IgD-negative memory B cell (primary cell): ENCODE measurements at regions not wholly inside any gene's neighbourhood (a gene's known extent, or its start where the extent isn't known, plus 50 kb on each side); places are given as distances from the start of the nearest gene placed in this dataset.

Experiments
- H3K27ac Mint-ChIP-seq, 3 donors: one replicate each; pipeline ENCODE4 v1.8.0; 2020 to 2022; ENCODE audit warnings: mild to moderate bottlenecking in 3 of 3, mixed read lengths in 3 of 3, moderate library complexity in 1 of 3
- H3K27me3 Mint-ChIP-seq: one replicate; pipeline ENCODE4 v1.8.0; 2021; ENCODE audit warnings: mixed read lengths
- H3K36me3 Mint-ChIP-seq: one replicate; pipeline ENCODE4 v1.8.0; 2020; ENCODE audit warnings: mild to moderate bottlenecking, mixed read lengths
- H3K4me1 Mint-ChIP-seq, 3 donors: one replicate each; pipeline ENCODE4 v1.8.0; 2020 to 2022; ENCODE audit warnings: mixed read lengths in 3 of 3, mild to moderate bottlenecking in 1 of 3
- H3K4me3 Mint-ChIP-seq, 4 donors: one replicate each; pipeline ENCODE4 v1.8.0; 2020 to 2022; ENCODE audit warnings: mild to moderate bottlenecking in 4 of 4, mixed read lengths in 4 of 4, moderate library complexity in 3 of 4
- H3K9me3 Mint-ChIP-seq, 3 donors: one replicate each; pipeline ENCODE4 v1.8.0; 2020 to 2021; ENCODE audit warnings: mixed read lengths in 3 of 3, mild to moderate bottlenecking in 1 of 3

DNA sequence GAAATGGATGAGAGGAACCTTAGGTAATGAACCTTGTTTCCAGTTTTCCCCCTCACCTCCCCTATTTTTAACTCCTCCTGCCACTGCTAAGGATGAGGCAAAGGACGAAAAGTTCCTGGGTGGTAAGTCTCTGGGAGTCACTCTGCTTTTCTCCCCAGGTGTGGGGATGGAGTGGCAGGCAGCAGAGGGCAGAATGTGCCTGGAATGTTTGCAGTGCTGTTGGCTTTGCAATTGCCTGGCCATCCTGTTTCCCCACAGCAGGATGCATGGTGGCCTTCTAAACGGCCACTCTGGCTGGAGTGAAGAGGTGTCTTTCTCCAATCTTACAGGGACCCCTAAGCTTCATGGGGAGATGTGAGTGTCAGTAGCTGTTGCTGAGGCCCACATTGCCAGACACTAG lies 432.5 kb upstream of the ZFHX3 start:
- Mint-ChIP-seq H3K4me3 (no peak overlapping the region), H3K36me3 (no peaks in the 10 kb centered on the region), H3K27ac (no peak overlapping the region), H3K4me1 (peaks cover 0 to 4% (median 0%) of the 10 kb centered on the region in 3 donors), H3K9me3 (peaks cover 0 to 12% (median 3%) of the 10 kb centered on the region in 3 donors), H3K27me3 (no peaks in the 10 kb centered on the region)

DNA sequence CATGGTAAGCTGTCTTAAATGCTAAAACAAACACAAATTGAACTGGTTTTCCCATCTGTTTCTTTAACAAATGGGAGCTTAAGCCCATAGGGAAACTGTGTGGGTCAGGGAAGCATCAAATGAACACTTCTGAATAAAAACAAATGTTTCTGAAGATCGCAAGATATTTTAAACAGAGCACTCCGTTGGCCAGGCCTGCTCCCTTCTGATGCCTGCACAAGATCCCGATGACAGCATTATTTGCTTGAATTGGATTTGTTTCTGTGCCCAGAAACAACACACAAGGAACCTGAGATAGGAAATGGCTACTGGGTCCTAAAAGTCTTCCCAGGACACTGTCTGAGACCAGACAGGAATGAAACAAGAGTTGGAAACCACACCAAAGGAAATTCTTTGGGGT lies 425.8 kb upstream of the ZFHX3 start:
- Mint-ChIP-seq H3K36me3 (no peaks in the 10 kb centered on the region), H3K4me1 (no peaks in the 10 kb centered on the region), H3K9me3 (no peaks in the 10 kb centered on the region), H3K4me3 (no peak overlapping the region), H3K27me3 (no peaks in the 10 kb centered on the region), H3K27ac (no peak overlapping the region)

DNA sequence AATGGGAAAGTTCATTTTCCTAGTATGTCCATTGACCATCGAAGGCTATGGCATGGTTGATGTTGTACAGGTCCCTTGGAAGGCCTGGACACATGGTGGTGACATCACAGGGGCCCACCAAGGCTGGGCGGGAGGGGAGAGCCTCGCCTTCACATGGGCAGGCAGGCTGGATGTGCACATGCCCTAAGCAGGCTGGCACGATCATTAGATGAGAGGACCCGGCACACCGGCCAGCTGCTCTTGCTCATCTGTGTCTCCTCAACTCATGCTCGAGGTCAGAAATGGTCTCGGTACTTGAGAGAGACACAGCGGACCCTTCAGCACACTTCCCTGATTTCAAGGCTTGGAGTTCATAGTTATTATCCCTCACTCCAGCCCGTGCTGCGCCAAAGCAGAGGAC lies 416.9 kb upstream of the ZFHX3 start:
- peaks cover 1% of the 10 kb centered on the region for H3K27me3 Mint-ChIP-seq
- H3K36me3 Mint-ChIP-seq: no peaks in the 10 kb centered on the region
- no peak overlapping the region for H3K27ac Mint-ChIP-seq
- peaks cover 2 to 19% (median 11%) of the 10 kb centered on the region in 3 donors for H3K9me3 Mint-ChIP-seq
- H3K4me1 Mint-ChIP-seq: no peaks in the 10 kb centered on the region
- no peak overlapping the region for H3K4me3 Mint-ChIP-seq

DNA sequence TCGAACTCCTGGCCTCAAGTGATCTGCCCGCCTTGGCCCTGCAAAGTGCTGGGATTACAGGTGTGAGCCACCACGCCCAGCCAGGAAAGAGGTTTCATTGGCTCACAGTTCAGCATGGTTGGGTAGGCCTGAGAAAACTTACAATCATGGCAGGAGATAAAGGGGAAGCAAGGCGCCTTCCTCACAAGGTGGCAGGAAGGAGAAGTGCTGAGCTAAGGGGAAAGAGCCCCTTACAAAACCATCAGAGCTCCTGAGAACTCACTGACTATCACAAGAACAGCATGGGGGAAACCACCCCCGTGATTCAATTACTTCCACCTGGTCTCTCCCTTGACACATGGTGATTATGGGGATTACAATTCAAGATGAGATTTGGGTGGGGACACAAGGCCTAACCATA lies 411.7 kb upstream of the ZFHX3 start:
- Mint-ChIP-seq H3K27ac (no peak overlapping the region), H3K4me1 (no peaks in the 10 kb centered on the region), H3K36me3 (no peaks in the 10 kb centered on the region), H3K9me3 (peaks cover 0 to 18% (median 9%) of the 10 kb centered on the region in 3 donors), H3K27me3 (no peaks in the 10 kb centered on the region), H3K4me3 (no peak overlapping the region)

DNA sequence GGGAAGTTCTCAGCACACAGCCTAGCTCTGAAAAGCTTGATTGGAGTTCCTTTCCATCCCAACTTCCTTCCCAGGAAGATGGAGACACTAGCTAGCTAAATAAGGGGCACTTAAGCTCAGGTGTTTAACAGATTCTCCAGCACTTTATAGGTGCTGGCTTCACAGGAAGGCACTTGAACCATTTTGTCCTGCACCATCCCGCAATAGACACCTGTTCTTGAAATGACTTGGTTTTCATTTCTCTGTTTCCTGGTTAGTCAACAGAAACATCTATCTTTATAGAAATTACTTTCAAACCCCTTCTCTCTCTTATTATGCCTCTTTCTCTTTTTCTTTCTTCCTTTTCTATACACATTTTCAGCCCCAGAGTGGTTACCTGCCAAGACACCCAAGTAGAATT lies 409.9 kb upstream of the ZFHX3 start:
- Mint-ChIP-seq H3K4me1 (no peaks in the 10 kb centered on the region), H3K4me3 (no peak overlapping the region), H3K36me3 (no peaks in the 10 kb centered on the region), H3K9me3 (peaks cover 0 to 18% (median 9%) of the 10 kb centered on the region in 3 donors), H3K27me3 (no peaks in the 10 kb centered on the region), H3K27ac (no peak overlapping the region)

DNA sequence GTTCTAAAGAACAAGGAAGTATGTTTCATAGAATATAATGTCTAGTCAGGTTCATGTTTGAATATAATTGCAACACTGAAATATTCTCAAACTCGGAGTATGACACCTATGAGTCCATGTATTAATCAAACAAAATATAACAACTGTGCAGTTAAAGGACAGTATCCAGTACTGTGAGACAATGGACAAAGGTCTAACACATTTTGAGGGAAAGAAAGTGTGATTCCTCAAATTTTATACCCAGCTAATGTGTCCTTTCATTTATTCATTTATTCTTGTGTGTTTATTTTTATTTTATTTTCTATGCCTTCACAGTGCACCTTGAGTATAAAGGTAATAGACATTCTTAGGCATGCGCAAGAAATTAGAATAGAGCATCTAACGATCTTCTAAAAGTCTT lies 401.0 kb upstream of the ZFHX3 start:
- H3K4me1 Mint-ChIP-seq: no peaks in the 10 kb centered on the region
- H3K4me3 Mint-ChIP-seq: no peak overlapping the region
- peaks cover 3 to 21% (median 9%) of the 10 kb centered on the region in 3 donors for H3K9me3 Mint-ChIP-seq
- peaks cover 3% of the 10 kb centered on the region for H3K36me3 Mint-ChIP-seq
- H3K27ac Mint-ChIP-seq: no peak overlapping the region
- H3K27me3 Mint-ChIP-seq: no peaks in the 10 kb centered on the region

DNA sequence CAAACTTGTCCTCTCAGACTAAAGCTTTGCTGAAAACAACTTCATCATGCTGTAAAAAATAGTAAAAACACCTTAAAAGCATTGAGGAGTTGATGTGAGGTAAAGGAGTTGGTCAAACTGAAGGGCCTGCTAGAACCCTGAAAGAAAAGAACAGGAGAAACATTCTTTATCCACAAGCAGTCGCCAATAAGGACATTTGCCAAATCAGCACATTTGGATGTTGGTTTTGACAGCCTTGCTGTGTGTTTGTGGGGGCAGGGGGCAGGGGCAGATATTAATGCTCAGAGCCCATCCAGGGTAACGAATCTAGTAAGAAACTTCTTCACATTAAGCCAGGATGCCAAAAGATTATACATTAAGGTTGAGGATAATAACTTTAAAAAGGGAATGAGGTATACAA lies 399.9 kb upstream of the ZFHX3 start:
- Mint-ChIP-seq H3K9me3 (peaks cover 6 to 21% (median 9%) of the 10 kb centered on the region in 3 donors), H3K4me3 (no peak overlapping the region), H3K4me1 (no peaks in the 10 kb centered on the region), H3K27ac (no peak overlapping the region), H3K27me3 (no peaks in the 10 kb centered on the region), H3K36me3 (peaks cover 3% of the 10 kb centered on the region)

DNA sequence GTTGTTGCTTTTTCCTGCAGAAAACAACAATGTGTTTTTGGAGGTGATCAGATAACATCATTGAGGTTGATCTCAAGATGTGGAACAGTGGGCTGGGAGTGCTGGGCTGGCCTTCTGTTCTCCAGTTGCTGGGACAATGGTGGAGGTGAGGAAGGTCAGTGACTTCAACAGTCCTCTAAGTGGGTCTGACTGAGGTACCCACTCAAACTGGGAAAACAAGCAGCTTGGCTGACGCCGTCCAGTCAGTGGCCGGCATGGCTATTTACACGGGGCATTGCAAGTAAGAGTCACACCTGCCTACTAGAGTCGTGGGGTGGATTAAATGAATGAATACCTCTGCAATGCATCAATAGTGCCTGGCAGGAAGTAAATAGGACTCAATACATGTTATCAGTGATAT lies 386.7 kb upstream of the ZFHX3 start:
- H3K27ac Mint-ChIP-seq: no peak overlapping the region
- no peaks in the 10 kb centered on the region for H3K4me1 Mint-ChIP-seq
- H3K36me3 Mint-ChIP-seq: no peaks in the 10 kb centered on the region
- peaks cover 0 to 3% (median 2%) of the 10 kb centered on the region in 3 donors for H3K9me3 Mint-ChIP-seq
- H3K4me3 Mint-ChIP-seq: no peak overlapping the region
- no peaks in the 10 kb centered on the region for H3K27me3 Mint-ChIP-seq

DNA sequence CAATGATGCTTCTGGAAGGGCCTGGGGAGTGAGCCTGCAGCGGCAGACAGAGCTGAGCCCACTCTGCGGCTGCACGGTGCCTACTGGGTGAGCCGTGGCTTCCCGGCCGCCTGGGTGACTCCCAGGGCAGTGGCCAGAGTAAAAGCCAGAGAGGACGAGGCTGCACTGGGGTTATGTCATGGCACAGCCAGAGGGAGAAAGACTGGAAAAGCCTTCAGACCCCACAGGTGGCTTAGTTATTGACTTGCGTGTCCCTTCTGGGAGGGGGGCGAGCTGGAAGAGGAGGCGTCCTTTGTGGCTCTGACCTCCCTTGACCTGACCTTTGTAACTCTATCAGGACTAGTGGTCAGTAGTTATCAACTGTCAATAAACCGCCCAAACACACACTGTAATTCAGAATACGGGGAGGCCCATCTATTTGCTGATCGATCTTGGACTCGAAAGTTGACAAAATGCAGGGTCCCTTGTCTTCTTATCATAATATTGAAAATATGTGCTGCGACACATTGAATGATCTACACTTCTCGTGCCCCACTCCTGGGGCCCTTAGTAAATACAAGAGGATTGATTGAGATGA lies 385.9 kb upstream of the ZFHX3 start:
- no peaks in the 10 kb centered on the region for H3K4me1 Mint-ChIP-seq
- no peaks in the 10 kb centered on the region for H3K27me3 Mint-ChIP-seq
- H3K4me3 Mint-ChIP-seq: no peak overlapping the region
- peaks cover 0 to 3% (median 2%) of the 10 kb centered on the region in 3 donors for H3K9me3 Mint-ChIP-seq
- no peaks in the 10 kb centered on the region for H3K36me3 Mint-ChIP-seq
- no peak overlapping the region for H3K27ac Mint-ChIP-seq

DNA sequence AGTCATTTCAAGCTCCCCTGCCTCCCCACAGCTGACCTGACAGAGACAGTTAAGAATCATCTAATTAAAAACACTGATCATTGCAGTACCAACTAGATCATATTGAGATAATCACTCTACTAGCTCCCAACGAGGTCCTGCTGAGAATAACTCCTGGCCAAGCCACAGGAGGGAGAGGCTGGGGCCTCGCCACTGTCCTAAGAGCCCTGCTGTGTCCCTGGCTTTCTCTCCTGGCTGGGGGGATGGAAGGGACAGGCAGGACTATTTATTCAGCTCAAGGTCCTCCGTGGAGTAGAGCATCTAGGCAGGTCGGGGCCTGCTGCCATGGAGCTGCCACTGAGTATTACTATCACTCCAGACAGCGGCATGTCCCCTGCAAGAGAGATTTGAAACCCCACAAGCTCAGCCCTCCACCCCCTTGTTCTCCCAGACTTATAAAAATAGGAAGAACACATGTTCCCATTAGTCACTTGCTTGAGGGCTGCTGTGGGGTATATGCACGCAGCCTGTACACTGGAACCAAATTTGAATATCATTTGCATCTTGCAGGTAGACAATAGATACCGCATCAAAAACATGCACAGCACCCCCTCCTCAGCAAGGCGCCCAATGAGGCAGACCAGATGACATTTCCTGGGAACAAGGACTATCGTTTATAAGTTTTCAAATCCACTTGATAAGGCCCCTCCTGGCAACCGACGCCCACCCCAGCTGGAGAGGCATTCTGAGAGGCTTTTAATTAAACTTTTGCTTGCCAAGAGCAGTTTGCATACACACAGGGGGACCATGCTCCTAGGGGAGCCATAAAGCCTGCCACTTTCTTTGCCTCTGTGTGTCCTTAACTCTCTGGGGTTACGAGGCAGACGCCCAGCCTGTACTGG lies 385.2 kb upstream of the ZFHX3 start:
- Mint-ChIP-seq H3K36me3 (no peaks in the 10 kb centered on the region), H3K4me3 (no peak overlapping the region), H3K27ac (no peak overlapping the region), H3K4me1 (no peaks in the 10 kb centered on the region), H3K27me3 (no peaks in the 10 kb centered on the region), H3K9me3 (peaks cover 0 to 2% (median 1%) of the 10 kb centered on the region in 3 donors)

DNA sequence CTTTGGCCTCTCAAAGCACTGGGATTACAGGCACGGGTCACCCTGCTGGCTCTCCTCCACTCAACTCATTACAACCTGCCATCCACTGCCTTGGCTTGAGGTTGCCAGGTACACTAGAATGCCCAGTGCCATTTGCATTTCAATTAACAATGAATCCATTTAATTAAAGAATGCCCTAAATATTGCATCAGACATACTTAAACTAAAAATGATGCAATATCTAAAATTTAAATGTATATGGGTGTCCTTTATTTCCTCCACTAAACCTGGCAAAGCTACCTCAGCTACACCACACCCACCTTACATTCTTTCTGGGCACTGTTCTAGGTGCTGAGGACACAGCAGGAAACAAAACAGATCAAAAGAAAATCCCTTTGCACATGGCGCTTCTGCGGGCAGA lies 382.2 kb upstream of the ZFHX3 start:
- no peaks in the 10 kb centered on the region for H3K4me1 Mint-ChIP-seq
- H3K9me3 Mint-ChIP-seq: peaks cover 0 to 2% (median 0%) of the 10 kb centered on the region in 3 donors
- no peak overlapping the region for H3K27ac Mint-ChIP-seq
- H3K27me3 Mint-ChIP-seq: no peaks in the 10 kb centered on the region
- H3K4me3 Mint-ChIP-seq: no peak overlapping the region
- H3K36me3 Mint-ChIP-seq: no peaks in the 10 kb centered on the region

DNA sequence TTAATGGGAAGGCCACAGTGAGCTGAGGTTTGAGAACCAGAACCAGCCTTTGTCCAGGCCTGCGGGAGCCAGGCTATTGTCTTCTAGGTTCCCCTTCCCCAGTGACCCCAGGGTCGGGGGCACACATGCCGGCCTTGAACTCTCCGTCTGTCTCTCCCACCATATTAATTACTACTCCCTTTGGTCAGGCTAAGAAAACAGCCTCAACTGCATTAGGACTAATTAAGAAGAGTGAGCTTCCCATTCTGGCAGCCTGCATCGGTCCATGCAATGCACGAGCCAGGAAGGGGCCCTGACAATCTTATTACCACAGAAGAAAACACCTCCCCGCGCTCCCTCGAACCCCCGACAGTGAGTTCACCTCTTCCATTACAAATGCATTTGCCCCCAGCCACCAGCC lies 380.2 kb upstream of the ZFHX3 start:
- no peak overlapping the region for H3K4me3 Mint-ChIP-seq
- H3K27ac Mint-ChIP-seq: no peak overlapping the region
- no peaks in the 10 kb centered on the region for H3K9me3 Mint-ChIP-seq
- no peaks in the 10 kb centered on the region for H3K4me1 Mint-ChIP-seq
- no peaks in the 10 kb centered on the region for H3K36me3 Mint-ChIP-seq
- H3K27me3 Mint-ChIP-seq: no peaks in the 10 kb centered on the region

DNA sequence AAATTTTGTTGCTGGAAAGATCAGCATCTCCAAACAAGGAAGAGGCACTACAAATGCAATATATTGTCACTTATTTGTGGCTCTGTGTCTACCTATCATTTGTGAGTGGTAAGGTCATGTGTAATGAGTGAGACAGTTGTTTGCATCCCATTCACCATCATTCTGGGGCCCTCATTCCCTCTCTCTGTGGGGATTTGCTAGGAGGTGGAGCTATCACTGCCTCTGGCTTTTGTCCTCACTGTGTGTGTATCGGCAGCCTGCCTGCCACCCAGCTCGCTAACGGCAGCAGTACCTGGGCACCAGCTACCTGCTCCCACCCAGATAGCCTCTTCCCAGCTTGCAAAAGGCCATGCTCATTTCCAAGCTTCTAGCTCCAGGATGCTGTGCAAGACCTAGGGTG lies 379.2 kb upstream of the ZFHX3 start:
- H3K9me3 Mint-ChIP-seq: no peaks in the 10 kb centered on the region
- no peaks in the 10 kb centered on the region for H3K4me1 Mint-ChIP-seq
- no peaks in the 10 kb centered on the region for H3K36me3 Mint-ChIP-seq
- no peak overlapping the region for H3K4me3 Mint-ChIP-seq
- no peaks in the 10 kb centered on the region for H3K27me3 Mint-ChIP-seq
- no peak overlapping the region for H3K27ac Mint-ChIP-seq

DNA sequence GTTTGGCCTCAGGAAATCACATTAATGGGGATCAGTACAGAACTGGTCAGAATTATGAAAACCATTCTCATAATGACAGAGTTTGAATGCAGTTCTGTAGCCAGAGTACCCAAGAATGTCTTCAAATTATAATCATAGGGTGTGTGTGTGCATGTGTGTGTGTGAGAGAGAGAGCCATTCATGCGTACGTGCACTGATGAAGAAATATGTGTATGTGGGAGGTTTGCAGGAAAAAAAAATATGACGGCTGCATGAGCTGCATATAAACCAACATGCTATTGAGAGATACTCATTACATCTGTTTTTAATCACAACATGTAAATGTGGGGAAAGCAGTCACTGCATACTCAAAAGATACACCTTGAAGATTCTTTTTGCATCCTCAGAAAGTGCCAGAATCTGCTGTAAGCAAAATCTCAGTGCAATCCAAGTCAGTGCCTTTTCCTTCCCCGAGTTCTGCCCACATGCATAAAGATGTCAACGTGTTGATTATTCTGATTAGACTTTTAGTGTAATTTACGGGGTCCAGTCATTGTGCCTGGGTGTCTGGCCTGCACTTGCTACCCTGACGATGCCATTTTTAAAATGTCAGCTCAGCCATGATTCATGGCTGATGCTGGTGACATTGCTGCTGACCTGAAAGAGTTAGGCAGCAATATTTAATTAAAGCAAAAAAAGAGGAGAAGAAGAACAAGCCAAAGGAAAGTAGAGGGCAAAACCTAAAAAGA lies 378.7 kb upstream of the ZFHX3 start:
- Mint-ChIP-seq H3K4me1 (no peaks in the 10 kb centered on the region), H3K36me3 (no peaks in the 10 kb centered on the region), H3K27ac (no peak overlapping the region), H3K27me3 (no peaks in the 10 kb centered on the region), H3K4me3 (no peak overlapping the region), H3K9me3 (no peaks in the 10 kb centered on the region)

DNA sequence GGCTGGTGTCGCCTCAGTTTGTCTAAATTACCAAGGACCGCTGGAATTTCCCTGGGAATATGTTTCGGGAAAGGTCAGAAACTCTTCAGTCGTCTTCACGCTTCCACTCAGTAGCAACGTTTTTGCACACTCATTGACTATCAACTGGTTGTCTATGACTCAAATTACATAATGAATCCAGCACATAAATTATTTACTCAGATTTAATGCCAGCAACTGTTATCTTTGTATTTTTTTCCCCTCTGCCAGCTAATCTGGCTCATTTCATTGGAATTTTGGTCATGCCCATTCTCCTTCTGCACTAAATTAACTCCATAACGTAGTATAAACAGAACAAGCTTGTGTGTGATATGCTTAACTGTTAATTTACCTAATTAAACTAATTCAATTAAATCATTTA lies 372.7 kb upstream of the ZFHX3 start:
- Mint-ChIP-seq H3K36me3 (no peaks in the 10 kb centered on the region), H3K4me3 (no peak overlapping the region), H3K27ac (no peak overlapping the region), H3K27me3 (no peaks in the 10 kb centered on the region), H3K9me3 (peaks cover 0 to 2% (median 0%) of the 10 kb centered on the region in 3 donors), H3K4me1 (no peaks in the 10 kb centered on the region)
